ENCODE measurements at regions not wholly inside any gene's neighbourhood (a gene's known extent, or its start where the extent isn't known, plus 50 kb on each side); places are given as distances from the start of the nearest gene placed in this dataset.

DNA sequence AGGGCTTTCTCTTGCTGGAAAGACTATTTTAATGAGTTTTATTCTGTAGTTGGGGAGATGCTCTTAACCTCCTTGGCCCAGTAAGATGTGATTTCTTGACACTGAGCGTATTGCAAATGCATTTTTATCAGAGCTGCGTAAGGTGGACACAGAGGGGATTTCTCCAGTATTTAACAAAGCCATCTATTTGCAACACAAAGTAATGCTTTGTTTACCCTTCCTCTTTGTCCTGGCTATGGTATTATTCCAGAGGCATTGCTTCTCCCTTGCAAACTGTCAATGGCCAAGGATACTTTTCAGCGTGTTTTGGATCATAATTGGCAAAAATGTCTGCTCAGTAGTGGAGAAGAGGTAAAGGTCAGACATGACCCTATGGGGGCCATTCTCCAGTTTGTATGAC lies 90.8 kb upstream of the PIK3C3 start:
- H3K4me3 ChIP-seq (ENCODE audit: low read depth, low read length), result no peak overlapping the region
- TF ChIP-seq, protein P1, sequence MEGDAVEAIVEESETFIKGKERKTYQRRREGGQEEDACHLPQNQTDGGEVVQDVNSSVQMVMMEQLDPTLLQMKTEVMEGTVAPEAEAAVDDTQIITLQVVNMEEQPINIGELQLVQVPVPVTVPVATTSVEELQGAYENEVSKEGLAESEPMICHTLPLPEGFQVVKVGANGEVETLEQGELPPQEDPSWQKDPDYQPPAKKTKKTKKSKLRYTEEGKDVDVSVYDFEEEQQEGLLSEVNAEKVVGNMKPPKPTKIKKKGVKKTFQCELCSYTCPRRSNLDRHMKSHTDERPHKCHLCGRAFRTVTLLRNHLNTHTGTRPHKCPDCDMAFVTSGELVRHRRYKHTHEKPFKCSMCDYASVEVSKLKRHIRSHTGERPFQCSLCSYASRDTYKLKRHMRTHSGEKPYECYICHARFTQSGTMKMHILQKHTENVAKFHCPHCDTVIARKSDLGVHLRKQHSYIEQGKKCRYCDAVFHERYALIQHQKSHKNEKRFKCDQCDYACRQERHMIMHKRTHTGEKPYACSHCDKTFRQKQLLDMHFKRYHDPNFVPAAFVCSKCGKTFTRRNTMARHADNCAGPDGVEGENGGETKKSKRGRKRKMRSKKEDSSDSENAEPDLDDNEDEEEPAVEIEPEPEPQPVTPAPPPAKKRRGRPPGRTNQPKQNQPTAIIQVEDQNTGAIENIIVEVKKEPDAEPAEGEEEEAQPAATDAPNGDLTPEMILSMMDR (IDR thresholded peaks at IDR 0.05; ENCODE audit: insufficient read depth, low read depth, low read length), result no peak
- DNase-seq (ENCODE audit: low read depth), result no peak

DNA sequence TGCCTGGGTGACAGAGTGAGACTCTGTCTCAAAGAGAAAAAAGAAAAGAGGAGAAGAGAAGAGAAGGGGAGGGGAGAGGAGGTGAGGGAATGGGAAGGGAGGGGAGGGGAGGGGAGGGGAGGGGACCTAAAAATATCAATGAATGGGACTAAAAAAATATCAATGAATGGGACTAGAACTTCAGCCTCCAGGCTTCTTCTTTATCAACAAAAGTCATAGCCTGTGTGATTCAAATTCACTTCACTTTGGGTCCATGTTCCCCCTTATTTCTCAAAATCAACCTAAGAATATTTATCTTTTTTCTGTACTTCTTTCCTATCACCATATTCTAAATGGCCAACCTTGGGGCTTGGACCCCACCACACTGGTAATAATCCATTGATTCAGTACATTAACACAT lies 92.1 kb upstream of the PIK3C3 start:
- no peak for DNase-seq (ENCODE audit: low read depth)
- H3K4me3 ChIP-seq (ENCODE audit: low read depth, low read length), result no peak overlapping the region
- TF ChIP-seq, protein P1 (IDR thresholded peaks at IDR 0.05; ENCODE audit: insufficient read depth, low read depth, low read length), result no peak

DNA sequence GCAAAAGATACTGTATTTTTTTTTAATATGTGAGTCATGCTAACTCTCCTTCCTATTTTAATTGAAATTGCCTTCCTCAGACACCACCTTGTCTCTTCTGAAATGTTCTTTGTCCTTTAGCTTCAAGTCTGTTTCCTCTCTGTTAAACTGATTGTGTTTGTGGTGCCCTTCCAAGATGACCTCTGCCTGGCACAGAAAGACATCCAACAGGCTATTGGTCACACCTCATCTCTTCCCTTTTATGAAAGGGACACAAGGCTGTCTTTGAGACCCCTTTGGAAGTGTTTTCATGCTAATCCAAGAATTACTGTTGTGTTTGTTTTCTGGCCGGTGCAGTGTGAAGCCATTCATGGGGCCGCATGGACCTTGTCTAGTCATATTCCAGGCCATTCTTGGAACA lies 94.0 kb upstream of the PIK3C3 start:
- TF ChIP-seq, protein P1 (IDR thresholded peaks at IDR 0.05; ENCODE audit: insufficient read depth, low read depth, low read length), result no peak
- no peak overlapping the region for H3K4me3 ChIP-seq (ENCODE audit: low read depth, low read length)
- DNase-seq (ENCODE audit: low read depth), result no peak

DNA sequence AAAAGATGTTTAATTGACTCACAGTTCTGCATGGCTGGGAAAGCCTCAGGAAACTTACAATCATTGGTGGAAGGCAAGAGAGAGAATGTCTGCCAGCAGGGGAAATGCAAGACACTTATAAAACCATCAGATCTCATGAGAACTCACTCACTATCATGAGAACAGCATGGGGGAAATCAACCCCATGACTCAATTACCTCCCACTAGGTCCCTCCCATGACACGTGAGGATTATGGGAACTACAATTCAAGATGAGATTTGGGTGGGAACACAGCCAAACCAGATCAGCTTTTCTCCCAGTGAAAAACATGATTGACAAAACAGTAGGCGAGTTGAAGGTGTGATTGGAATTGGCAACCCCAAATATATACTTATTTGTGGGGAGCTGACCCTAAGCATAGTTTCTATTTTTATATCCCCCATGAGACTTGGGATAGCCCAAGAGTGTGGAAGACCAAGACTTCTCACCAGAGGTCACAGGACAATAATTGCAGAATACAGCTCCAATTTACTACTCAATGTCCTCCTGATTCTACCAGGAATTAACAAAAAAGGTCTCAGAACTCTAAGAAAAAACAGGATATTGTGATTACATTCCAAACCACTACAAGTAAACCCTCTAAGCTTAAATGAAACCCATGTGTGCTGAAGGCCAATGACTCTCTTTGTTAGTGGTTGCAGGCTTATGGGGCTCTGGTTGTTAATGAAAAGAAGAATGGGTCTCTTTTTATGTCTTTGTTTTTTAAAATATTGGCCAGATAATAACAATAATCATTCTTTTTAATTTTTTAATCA lies 96.1 kb upstream of the PIK3C3 start:
- TF ChIP-seq, protein P1 (IDR thresholded peaks at IDR 0.05; ENCODE audit: insufficient read depth, low read depth, low read length), result no peak
- no peak for DNase-seq (ENCODE audit: low read depth)
- H3K4me3 ChIP-seq (ENCODE audit: low read depth, low read length), result no peak overlapping the region

DNA sequence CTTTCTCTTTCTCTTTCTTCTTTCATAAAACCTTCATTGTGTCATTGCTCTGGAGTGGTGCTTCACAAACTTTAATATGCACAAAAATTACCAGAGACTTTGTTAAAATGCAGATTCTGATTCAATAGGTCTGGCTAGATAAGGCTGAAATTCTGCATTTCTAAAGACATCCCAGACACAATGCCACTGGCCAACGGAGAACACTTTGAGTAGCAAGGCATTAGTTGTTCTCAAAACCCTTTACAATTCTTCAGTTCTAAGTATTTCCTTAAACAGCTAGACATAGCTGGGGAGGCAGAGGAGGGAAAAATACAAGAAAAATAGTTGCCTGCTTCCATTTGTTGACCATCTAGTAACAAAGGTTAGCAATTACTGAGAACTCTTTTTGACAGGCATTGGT lies 101.8 kb upstream of the PIK3C3 start:
- H3K4me3 ChIP-seq (ENCODE audit: low read depth, low read length), result no peak overlapping the region
- TF ChIP-seq, protein P1 (IDR thresholded peaks at IDR 0.05; ENCODE audit: insufficient read depth, low read depth, low read length), result no peak
- DNase-seq (ENCODE audit: low read depth), result no peak

DNA sequence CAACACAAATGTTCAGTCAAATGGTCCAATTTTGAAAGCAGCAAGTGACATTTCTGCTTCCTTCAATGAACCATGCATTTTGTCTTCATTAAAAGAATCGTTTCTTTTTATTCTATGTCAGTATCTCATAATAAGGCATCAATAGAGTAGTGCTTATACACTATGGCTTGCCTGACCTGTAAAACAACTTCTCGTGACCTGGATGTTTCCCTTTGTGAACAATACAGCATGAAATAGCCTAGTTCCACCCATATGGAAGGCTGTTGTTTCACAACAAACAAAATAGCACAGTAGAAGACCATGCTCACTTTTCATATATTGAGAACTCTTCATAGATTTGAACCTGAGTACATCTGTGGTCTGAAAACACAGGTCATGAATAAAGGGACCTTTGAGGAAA lies 104.3 kb upstream of the PIK3C3 start:
- no peak overlapping the region for H3K4me3 ChIP-seq (ENCODE audit: low read depth, low read length)
- TF ChIP-seq, protein P1 (IDR thresholded peaks at IDR 0.05; ENCODE audit: insufficient read depth, low read depth, low read length), result no peak
- no peak for DNase-seq (ENCODE audit: low read depth)

DNA sequence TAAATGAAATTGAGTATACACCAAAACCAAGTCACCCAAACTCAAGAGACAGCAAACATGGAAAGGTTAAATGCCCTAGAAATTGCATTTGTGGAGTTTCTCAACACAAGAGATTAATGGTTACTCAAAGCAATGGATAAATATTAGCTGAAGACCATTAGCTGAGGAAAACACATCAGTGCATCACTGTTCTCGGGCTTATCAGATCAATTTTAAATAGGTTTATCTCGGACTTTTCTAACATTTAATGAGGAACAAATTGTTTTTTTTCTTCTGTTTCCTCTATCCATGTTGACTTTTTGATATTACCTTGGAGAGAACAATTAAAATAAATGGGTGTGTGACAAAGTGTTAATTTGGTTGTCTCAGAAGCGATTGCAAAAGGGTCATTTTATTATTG lies 105.4 kb upstream of the PIK3C3 start:
- no peak overlapping the region for H3K4me3 ChIP-seq (ENCODE audit: low read depth, low read length)
- DNase-seq (ENCODE audit: low read depth), result no peak
- TF ChIP-seq, protein P1 (IDR thresholded peaks at IDR 0.05; ENCODE audit: insufficient read depth, low read depth, low read length), result no peak

All from fibroblast of villous mesenchyme (primary cell).